MM.1S (cell line): ENCODE measurements at regions not wholly inside any gene's neighbourhood (a gene's known extent, or its start where the extent isn't known, plus 50 kb on each side); places are given as distances from the start of the nearest gene placed in this dataset.

Source experiments
- DNase-seq: peaks from one replicate; pipeline ENCODE4 v3.0.0-alpha.2; 2015
- H2AFZ ChIP-seq: fragments of 300-600 bp; sonication (generic); 2 replicates; pipeline ENCODE4 v1.6.0; 2016; ENCODE audit warnings: antibody characterized with exemption, low read length
- H3F3A ChIP-seq: fragments of 300-600 bp; sonication (generic); 2 replicates; pipeline ENCODE4 v1.6.1; 2016; ENCODE audit warnings: mild to moderate bottlenecking, antibody characterized with exemption, low read length, moderate library complexity, mixed read lengths; ENCODE audit not compliant: insufficient read depth
- H3K27ac ChIP-seq: fragments of 300-600 bp; sonication (generic); 2 replicates; pipeline ENCODE4 v1.5.1; 2016; ENCODE audit warnings: mild to moderate bottlenecking, low read length
- H3K27me3 ChIP-seq: fragments of 300-600 bp; sonication (generic); replicated peaks from 2 replicates; pipeline ENCODE4 v1.6.0; 2016; ENCODE audit warnings: low read length; ENCODE audit not compliant: insufficient read depth
- H3K36me3 ChIP-seq: fragments of 300-600 bp; sonication (generic); replicated peaks from 2 replicates; pipeline ENCODE4 v1.6.1; 2016; ENCODE audit warnings: mild to moderate bottlenecking, low read length, mixed read lengths; ENCODE audit not compliant: insufficient read depth
- H3K4me1 ChIP-seq: fragments of 300-600 bp; sonication (generic); 2 replicates; pipeline ENCODE4 v1.6.1; 2016; ENCODE audit warnings: low read length, mixed read lengths
- H3K4me2 ChIP-seq: fragments of 300-600 bp; sonication (generic); 2 replicates; pipeline ENCODE4 v1.6.0; 2016; ENCODE audit warnings: low read depth, low read length
- H3K4me3 ChIP-seq: fragments of 300-600 bp; sonication (generic); 2 replicates; pipeline ENCODE4 v1.5.1; 2016; ENCODE audit warnings: low read length, mixed read lengths
- H3K79me2 ChIP-seq: fragments of 300-600 bp; sonication (generic); 2 replicates; pipeline ENCODE4 v1.6.1; 2016; ENCODE audit warnings: mixed run types, low read length, mixed read lengths
- H3K9ac ChIP-seq: fragments of 300-600 bp; sonication (generic); 2 replicates; pipeline ENCODE4 v1.6.1; 2016; ENCODE audit warnings: low read length, mixed read lengths
- H3K9me2 ChIP-seq: fragments of 300-600 bp; sonication (generic); replicated peaks from 2 replicates; pipeline ENCODE4 v1.6.1; 2016; ENCODE audit warnings: mild to moderate bottlenecking, low read length, mixed read lengths; ENCODE audit not compliant: insufficient read depth
- H3K9me3 ChIP-seq: fragments of 300-600 bp; sonication (generic); replicated peaks from 2 replicates; pipeline ENCODE4 v1.6.1; 2016; ENCODE audit warnings: mild to moderate bottlenecking, low read length, mixed read lengths; ENCODE audit not compliant: insufficient read depth
- H4K20me1 ChIP-seq: fragments of 300-600 bp; sonication (generic); 2 replicates; pipeline ENCODE4 v1.6.1; 2016; ENCODE audit warnings: mild to moderate bottlenecking, low read length, moderate library complexity, mixed read lengths; ENCODE audit not compliant: insufficient read depth
- CTCF ChIP-seq: fragments of 300-600 bp; sonication (generic); IDR thresholded peaks from 2 replicates; pipeline ENCODE4 v1.5.1; 2016; ENCODE audit warnings: antibody characterized with exemption, low read length, mixed read lengths
- EZH2 ChIP-seq: fragments of 300-600 bp; sonication (generic); optimal IDR thresholded peaks from 2 replicates; pipeline ENCODE3; 2017; ENCODE audit warnings: low read depth, mild to moderate bottlenecking, antibody characterized with exemption, low read length, mixed read lengths
- EZH2phosphoT487 ChIP-seq: fragments of 300-600 bp; sonication (generic); IDR thresholded peaks from 2 replicates; pipeline ENCODE4 v1.6.1; 2018; ENCODE audit warnings: antibody characterized with exemption, low read length

GRCh38 chr3:30551266-30551665 is 55.1 kb upstream of the TGFBR2 start:
- H3K4me3 ChIP-seq: no peak overlapping the region
- H3K9ac ChIP-seq: no peak overlapping the region
- no peak overlapping the region for H3K27ac ChIP-seq
- peaks cover 10% of the 10 kb centered on the region for H3K4me1 ChIP-seq
- TF ChIP-seq EZH2 (no peak), EZH2phosphoT487 (no peak), CTCF (no peak)
- no peak overlapping the region for H2AFZ ChIP-seq
- H3F3A ChIP-seq: no peaks in the 10 kb centered on the region
- no peaks in the 10 kb centered on the region for H3K9me3 ChIP-seq
- H3K36me3 ChIP-seq: no peaks in the 10 kb centered on the region
- H3K9me2 ChIP-seq: no peaks in the 10 kb centered on the region
- H3K27me3 ChIP-seq: no peaks in the 10 kb centered on the region
- no peak overlapping the region for H3K4me2 ChIP-seq
- no peaks in the 10 kb centered on the region for H3K79me2 ChIP-seq
- no peaks in the 10 kb centered on the region for H4K20me1 ChIP-seq
- DNase-seq: peak; percentile 10

GRCh38 chr3:30551927-30552326 is 54.5 kb upstream of the TGFBR2 start:
- Histone ChIP-seq H3K79me2 (no peaks in the 10 kb centered on the region), H3K36me3 (no peaks in the 10 kb centered on the region), H3K27me3 (no peaks in the 10 kb centered on the region), H3K9ac (no peak overlapping the region), H3F3A (no peaks in the 10 kb centered on the region), H4K20me1 (no peaks in the 10 kb centered on the region), H2AFZ (no peak overlapping the region), H3K9me3 (no peaks in the 10 kb centered on the region), H3K4me2 (no peak overlapping the region), H3K4me3 (no peak overlapping the region), H3K4me1 (peaks cover 10% of the 10 kb centered on the region), H3K27ac (no peak overlapping the region), H3K9me2 (no peaks in the 10 kb centered on the region)
- TF ChIP-seq EZH2phosphoT487 (no peak), CTCF (no peak), EZH2 (no peak)
- no peak for DNase-seq

- no peak for TF ChIP-seq EZH2phosphoT487
- no peak for TF ChIP-seq EZH2
- TF ChIP-seq CTCF: no peak
- Histone ChIP-seq H3K9me2 (no peaks in the 10 kb centered on the region), H3K9me3 (no peaks in the 10 kb centered on the region), H3K4me3 (no peak overlapping the region), H3K36me3 (no peaks in the 10 kb centered on the region), H3K27me3 (no peaks in the 10 kb centered on the region), H3K79me2 (no peaks in the 10 kb centered on the region), H3K4me1 (peaks cover 10% of the 10 kb centered on the region), H4K20me1 (no peaks in the 10 kb centered on the region), H3K27ac (no peak overlapping the region), H2AFZ (no peak overlapping the region), H3F3A (no peaks in the 10 kb centered on the region), H3K4me2 (no peak overlapping the region), H3K9ac (no peak overlapping the region)
- no peak for DNase-seq
Observed at GRCh38 chr3:30553641-30554316, 52.6 kb upstream of the TGFBR2 start.
